HCT116 (cell line): ENCODE measurements at regions not wholly inside any gene's neighbourhood (a gene's known extent, or its start where the extent isn't known, plus 50 kb on each side); places are given as distances from the start of the nearest gene placed in this dataset.

Source experiments
- ATAC-seq: fragments of 200-7000 bp; cut with Tn5 transposase; 2 replicates; pipeline ENCODE4 v1.9.1; 2020; ENCODE audit warnings: mild to moderate bottlenecking, moderate library complexity
- BruUV-seq: library from RNA; stranded (reverse); fragments of 400-500 nt; replicated peaks from 2 replicates; lab custom pipeline; 2021; lab: Mats Ljungman, UMichigan
- CTCF ChIA-PET: fragments of 300-600 bp; sonication (Branson Sonifier 250); formaldehyde crosslinking; loops from one replicate; lab custom pipeline; 2021; ENCODE audit warnings: antibody characterized with exemption; lab: Charles Lee
- POLR2A ChIA-PET: fragments of 300-600, 350-600 bp; sonication (Branson Sonifier 250); formaldehyde crosslinking; loops from one replicate; lab custom pipeline; 2021; ENCODE audit warnings: antibody characterized with exemption; lab: Charles Lee
- RAD21 ChIA-PET, 2 experiments: fragments of 300-600 bp; sonication (Branson Sonifier 250); formaldehyde crosslinking; loops; one replicate each; lab custom pipeline; 2023; ENCODE audit warnings: low total read pairs in 2 of 2; ENCODE audit not compliant: uncharacterized antibody in 2 of 2, unreplicated experiment in 2 of 2, low non-redundant PET in 1 of 2; lab: Charles Lee
- DNase-seq: peaks from one replicate; pipeline ENCODE4 v3.0.0-alpha.2; 2010; ENCODE audit warnings: low read depth, low spot score
- H2AFZ ChIP-seq: fragments of 200-600 bp; shearing (Covaris generic), sonication (generic); 2 replicates; pipeline ENCODE4 v1.6.1; 2017; ENCODE audit warnings: low read depth, mixed run types, mixed read lengths, antibody characterized with exemption, low read length; ENCODE audit not compliant: poor library complexity, severe bottlenecking
- H3K27ac ChIP-seq: 2 replicates; pipeline ENCODE4 v1.5.1; 2012; ENCODE audit warnings: low read depth, low read length
- H3K27me3 ChIP-seq: fragments of 200-600 bp; sonication (generic); 2 replicates; pipeline ENCODE4 v1.6.1; 2016; ENCODE audit warnings: mixed run types, low read length, mixed read lengths; ENCODE audit not compliant: insufficient read depth
- H3K36me3 ChIP-seq, 2 experiments: fragments of 200-500 bp in 1 of 2; fragments of 200-600 bp in 1 of 2; sonication (Bioruptor generic) in 1 of 2; sonication (generic) in 1 of 2; 2 replicates each; pipeline versions ENCODE4 v1.5.1 to v1.6.1; 2014 to 2016; ENCODE audit warnings: low read length in 2 of 2, inconsistent platforms in 1 of 2, mixed read lengths in 1 of 2, mixed run types in 1 of 2; ENCODE audit not compliant: insufficient read depth in 2 of 2, control insufficient read depth in 1 of 2
- H3K4me1 ChIP-seq, 2 experiments: fragments of 200-600 bp in 1 of 2; sonication (generic) in 1 of 2; 2 replicates each; pipeline versions ENCODE4 v1.5.1 to v1.6.1; 2012 to 2017; ENCODE audit warnings: low read length in 2 of 2, inconsistent platforms in 1 of 2, mild to moderate bottlenecking in 1 of 2, mixed read lengths in 1 of 2, mixed run types in 1 of 2, moderate library complexity in 1 of 2; ENCODE audit not compliant: insufficient read depth in 2 of 2, control insufficient read depth in 1 of 2
- H3K4me2 ChIP-seq: fragments of 200-600 bp; sonication (generic); 2 replicates; pipeline ENCODE4 v1.6.1; 2017; ENCODE audit warnings: mixed run types, low read length, mixed read lengths
- H3K4me3 ChIP-seq, 2 experiments: fragments of 200-600 bp in 1 of 2; sonication (generic) in 1 of 2; replicated peaks in 1 of 2; 2 replicates each; pipeline ENCODE4 v1.5.1; 2011 to 2016; ENCODE audit warnings: low read length in 2 of 2, control low read depth in 1 of 2, low read depth in 1 of 2, mild to moderate bottlenecking in 1 of 2, mixed read lengths in 1 of 2, mixed run types in 1 of 2
- H3K79me2 ChIP-seq: fragments of 200-600 bp; sonication (generic); 2 replicates; pipeline ENCODE4 v1.6.1; 2017; ENCODE audit warnings: mild to moderate bottlenecking, mixed run types, low read length, moderate library complexity, mixed read lengths; ENCODE audit not compliant: insufficient read depth
- H3K9ac ChIP-seq: fragments of 200-600 bp; sonication (generic); 2 replicates; pipeline ENCODE4 v1.6.1; 2016; ENCODE audit warnings: low read length, mixed read lengths
- H3K9me2 ChIP-seq: fragments of 200-600 bp; sonication (generic), shearing (Covaris generic); 2 replicates; pipeline ENCODE4 v1.6.1; 2017; ENCODE audit warnings: mixed run types, mild to moderate bottlenecking, moderate library complexity; ENCODE audit not compliant: insufficient read depth
- H3K9me3 ChIP-seq, 2 experiments: fragments of 200-500 bp in 1 of 2; fragments of 200-600 bp in 1 of 2; sonication (Bioruptor generic) in 1 of 2; sonication (generic) in 1 of 2; 2 replicates each; pipeline ENCODE4 v1.6.1; 2014 to 2017; ENCODE audit warnings: low read length in 2 of 2, mixed read lengths in 2 of 2, inconsistent platforms in 1 of 2, low read depth in 1 of 2, mild to moderate bottlenecking in 1 of 2, mixed run types in 1 of 2, moderate library complexity in 1 of 2; ENCODE audit not compliant: control insufficient read depth in 1 of 2, insufficient read depth in 1 of 2
- H4K20me1 ChIP-seq: fragments of 200-600 bp; sonication (generic), shearing (Covaris generic); 2 replicates; pipeline ENCODE4 v1.6.1; 2017; ENCODE audit warnings: mixed run types, mild to moderate bottlenecking, moderate library complexity; ENCODE audit not compliant: insufficient read depth
- ELF1 ChIP-seq: IDR thresholded peaks from 2 replicates; pipeline ENCODE4 v1.6.1; 2012; ENCODE audit warnings: low read depth, borderline replicate concordance
- EZH2 ChIP-seq: fragments of 200-600 bp; sonication (generic); IDR thresholded peaks from 2 replicates; pipeline ENCODE4 v1.6.1; 2017; ENCODE audit warnings: antibody characterized with exemption, mixed run types
- POLR2A ChIP-seq: IDR thresholded peaks from 2 replicates; pipeline ENCODE4 v1.7.0; 2011; ENCODE audit warnings: borderline replicate concordance; ENCODE audit not compliant: insufficient read depth, insufficient read length; ENCODE audit errors: extremely low read depth
- RAD21 ChIP-seq: IDR thresholded peaks from 2 replicates; pipeline ENCODE4 v1.6.1; 2012; ENCODE audit warnings: low read depth, mild to moderate bottlenecking
- SIN3A ChIP-seq: IDR thresholded peaks from 2 replicates; pipeline ENCODE4 v1.6.1; 2012; ENCODE audit warnings: low read depth
- SP1 ChIP-seq: IDR thresholded peaks from 2 replicates; pipeline ENCODE4 v1.6.1; 2012; ENCODE audit warnings: low read depth
- intact Hi-C: fragments of 100-400 bp; cut with micrococcal nuclease; formaldehyde crosslinking; loops from 2 replicates; pipeline ENCODE4 v1.10.0; 2022
- TF ChIP-seq, protein P1 (sequence below), 3 experiments: fragments of 200-600 bp in 1 of 3; sonication (generic) in 1 of 3; IDR thresholded peaks in 2 of 3; conservative IDR thresholded peaks in 1 of 3; 2 replicates each; pipeline ENCODE4 v1.5.1; 2012 to 2017; ENCODE audit warnings: low read depth in 2 of 3, low read length in 2 of 3, antibody characterized with exemption in 1 of 3, borderline replicate concordance in 1 of 3, control low read depth in 1 of 3, mild to moderate bottlenecking in 1 of 3, mixed read lengths in 1 of 3, mixed run types in 1 of 3, moderate library complexity in 1 of 3; ENCODE audit not compliant: insufficient read depth in 1 of 3
- TF ChIP-seq, protein P2 (sequence below): IDR thresholded peaks from 2 replicates; pipeline ENCODE4 v1.6.1; 2012; ENCODE audit warnings: low read depth

DNA sequence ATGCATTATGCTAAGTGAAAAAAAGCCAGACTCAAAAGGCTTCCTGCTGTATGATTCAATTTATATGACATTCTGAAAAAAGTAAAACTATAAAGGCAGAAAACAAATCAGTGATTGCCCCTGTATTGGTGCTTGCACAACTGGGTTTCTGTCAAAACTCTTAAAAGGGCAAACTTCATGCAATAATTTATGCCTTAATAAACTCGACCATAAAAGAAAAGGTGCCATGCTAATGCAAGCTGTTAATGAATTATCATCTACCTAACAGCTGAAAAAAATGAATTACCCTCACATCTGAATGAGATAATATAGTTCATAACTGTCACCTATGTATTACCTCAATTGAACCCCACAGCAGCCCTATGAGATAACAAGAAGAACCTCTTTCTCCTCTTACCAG is 120.8 kb upstream of the ATP1A1 start:
- peaks cover 0 to 3% of the 10 kb centered on the region in 2 experiments; a peak in 1 of 4 replicates for H3K4me1 ChIP-seq
- no peak overlapping the region for H3K9ac ChIP-seq
- TF ChIP-seq ELF1 (no peak), RAD21 (no peak), EZH2 (no peak), SP1 (no peak), SIN3A (no peak), POLR2A (no peak)
- TF ChIP-seq, protein P1, sequence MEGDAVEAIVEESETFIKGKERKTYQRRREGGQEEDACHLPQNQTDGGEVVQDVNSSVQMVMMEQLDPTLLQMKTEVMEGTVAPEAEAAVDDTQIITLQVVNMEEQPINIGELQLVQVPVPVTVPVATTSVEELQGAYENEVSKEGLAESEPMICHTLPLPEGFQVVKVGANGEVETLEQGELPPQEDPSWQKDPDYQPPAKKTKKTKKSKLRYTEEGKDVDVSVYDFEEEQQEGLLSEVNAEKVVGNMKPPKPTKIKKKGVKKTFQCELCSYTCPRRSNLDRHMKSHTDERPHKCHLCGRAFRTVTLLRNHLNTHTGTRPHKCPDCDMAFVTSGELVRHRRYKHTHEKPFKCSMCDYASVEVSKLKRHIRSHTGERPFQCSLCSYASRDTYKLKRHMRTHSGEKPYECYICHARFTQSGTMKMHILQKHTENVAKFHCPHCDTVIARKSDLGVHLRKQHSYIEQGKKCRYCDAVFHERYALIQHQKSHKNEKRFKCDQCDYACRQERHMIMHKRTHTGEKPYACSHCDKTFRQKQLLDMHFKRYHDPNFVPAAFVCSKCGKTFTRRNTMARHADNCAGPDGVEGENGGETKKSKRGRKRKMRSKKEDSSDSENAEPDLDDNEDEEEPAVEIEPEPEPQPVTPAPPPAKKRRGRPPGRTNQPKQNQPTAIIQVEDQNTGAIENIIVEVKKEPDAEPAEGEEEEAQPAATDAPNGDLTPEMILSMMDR (IDR thresholded peaks at IDR 0.05 in 2 of 3, conservative IDR thresholded peaks at IDR 0.05 in 1 of 3; ENCODE audit: borderline replicate concordance in 1 of 3, insufficient read depth in 1 of 3, low read depth in 2 of 3, low read length in 2 of 3) = no peak
- TF ChIP-seq, protein P2, sequence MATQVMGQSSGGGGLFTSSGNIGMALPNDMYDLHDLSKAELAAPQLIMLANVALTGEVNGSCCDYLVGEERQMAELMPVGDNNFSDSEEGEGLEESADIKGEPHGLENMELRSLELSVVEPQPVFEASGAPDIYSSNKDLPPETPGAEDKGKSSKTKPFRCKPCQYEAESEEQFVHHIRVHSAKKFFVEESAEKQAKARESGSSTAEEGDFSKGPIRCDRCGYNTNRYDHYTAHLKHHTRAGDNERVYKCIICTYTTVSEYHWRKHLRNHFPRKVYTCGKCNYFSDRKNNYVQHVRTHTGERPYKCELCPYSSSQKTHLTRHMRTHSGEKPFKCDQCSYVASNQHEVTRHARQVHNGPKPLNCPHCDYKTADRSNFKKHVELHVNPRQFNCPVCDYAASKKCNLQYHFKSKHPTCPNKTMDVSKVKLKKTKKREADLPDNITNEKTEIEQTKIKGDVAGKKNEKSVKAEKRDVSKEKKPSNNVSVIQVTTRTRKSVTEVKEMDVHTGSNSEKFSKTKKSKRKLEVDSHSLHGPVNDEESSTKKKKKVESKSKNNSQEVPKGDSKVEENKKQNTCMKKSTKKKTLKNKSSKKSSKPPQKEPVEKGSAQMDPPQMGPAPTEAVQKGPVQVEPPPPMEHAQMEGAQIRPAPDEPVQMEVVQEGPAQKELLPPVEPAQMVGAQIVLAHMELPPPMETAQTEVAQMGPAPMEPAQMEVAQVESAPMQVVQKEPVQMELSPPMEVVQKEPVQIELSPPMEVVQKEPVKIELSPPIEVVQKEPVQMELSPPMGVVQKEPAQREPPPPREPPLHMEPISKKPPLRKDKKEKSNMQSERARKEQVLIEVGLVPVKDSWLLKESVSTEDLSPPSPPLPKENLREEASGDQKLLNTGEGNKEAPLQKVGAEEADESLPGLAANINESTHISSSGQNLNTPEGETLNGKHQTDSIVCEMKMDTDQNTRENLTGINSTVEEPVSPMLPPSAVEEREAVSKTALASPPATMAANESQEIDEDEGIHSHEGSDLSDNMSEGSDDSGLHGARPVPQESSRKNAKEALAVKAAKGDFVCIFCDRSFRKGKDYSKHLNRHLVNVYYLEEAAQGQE = no peak
- TF ChIP-seq, all 23 proteins: peak for 0
- Histone ChIP-seq H3K27me3 (no peaks in the 10 kb centered on the region), H3K9me3 (no peaks in the 10 kb centered on the region), H3K79me2 (no peaks in the 10 kb centered on the region), H4K20me1 (no peaks in the 10 kb centered on the region), H2AFZ (no peak overlapping the region), H3K4me2 (no peak overlapping the region), H3K4me3 (no peak overlapping the region), H3K27ac (no peak overlapping the region), H3K9me2 (no peaks in the 10 kb centered on the region), H3K36me3 (no peaks in the 10 kb centered on the region)
- RAD21 ChIA-PET = no interaction called here
- no peak for ATAC-seq
- intact Hi-C loops = no loop called here
- CTCF ChIA-PET = no interaction called here
- no peak for DNase-seq
- no TSS peak for BruUV-seq
- POLR2A ChIA-PET = no interaction called here
